Prostate gland (tissue), 2 donors: ENCODE measurements at regions not wholly inside any gene's neighbourhood (a gene's known extent, or its start where the extent isn't known, plus 50 kb on each side); places are given as distances from the start of the nearest gene placed in this dataset.
"Not testable (repeated sequence)": the region's sequence is repeated elsewhere in the genome, so short reads cannot be mapped to it uniquely, and the experiment has no call there.

Source experiments
- POLR2A ChIP-seq: fragments of 450-650 bp; IDR thresholded peaks from one replicate; pipeline ENCODE4 v1.6.1; 2016; ENCODE audit warnings: antibody characterized with exemption, mild to moderate bottlenecking
- POLR2AphosphoS5 ChIP-seq: sonication (generic); formaldehyde crosslinking; IDR thresholded peaks from one replicate; pipeline ENCODE4 v1.6.1; 2017; ENCODE audit warnings: antibody characterized with exemption
- TF ChIP-seq, protein P1 (sequence below), 4 experiments: fragments of 200-600 bp in 2 of 4; fragments of 450-650 bp in 2 of 4; sonication (generic) in 2 of 4; IDR thresholded peaks; 1 replicate in 3 of 4; 2 replicates in 1 of 4; pipeline ENCODE4 v1.5.1; 2016 to 2019; ENCODE audit warnings: antibody characterized with exemption in 4 of 4, mild to moderate bottlenecking in 2 of 4, moderate library complexity in 2 of 4

DNA sequence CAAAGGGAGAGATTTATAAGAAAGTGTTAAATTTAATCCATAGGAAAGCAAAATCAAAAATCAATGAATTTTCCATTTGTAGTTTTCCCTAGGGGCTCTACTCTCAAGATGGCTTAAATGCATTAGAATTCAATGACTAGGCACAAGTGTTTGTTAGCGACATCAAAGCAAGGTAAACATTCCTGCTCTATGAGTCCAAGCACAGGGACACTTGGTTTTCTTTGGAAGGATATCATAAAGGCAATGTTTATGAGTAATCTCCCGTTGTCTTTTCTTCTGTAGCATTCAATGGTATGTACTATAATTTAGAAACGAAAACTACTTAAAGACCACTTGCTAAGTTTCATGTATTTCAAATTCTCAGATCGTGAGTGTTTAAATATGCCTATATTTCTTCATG lies 54.8 kb upstream of the ZNF717 start:
- TF ChIP-seq POLR2A, POLR2AphosphoS5: not testable (repeated sequence)
- TF ChIP-seq, protein P1, sequence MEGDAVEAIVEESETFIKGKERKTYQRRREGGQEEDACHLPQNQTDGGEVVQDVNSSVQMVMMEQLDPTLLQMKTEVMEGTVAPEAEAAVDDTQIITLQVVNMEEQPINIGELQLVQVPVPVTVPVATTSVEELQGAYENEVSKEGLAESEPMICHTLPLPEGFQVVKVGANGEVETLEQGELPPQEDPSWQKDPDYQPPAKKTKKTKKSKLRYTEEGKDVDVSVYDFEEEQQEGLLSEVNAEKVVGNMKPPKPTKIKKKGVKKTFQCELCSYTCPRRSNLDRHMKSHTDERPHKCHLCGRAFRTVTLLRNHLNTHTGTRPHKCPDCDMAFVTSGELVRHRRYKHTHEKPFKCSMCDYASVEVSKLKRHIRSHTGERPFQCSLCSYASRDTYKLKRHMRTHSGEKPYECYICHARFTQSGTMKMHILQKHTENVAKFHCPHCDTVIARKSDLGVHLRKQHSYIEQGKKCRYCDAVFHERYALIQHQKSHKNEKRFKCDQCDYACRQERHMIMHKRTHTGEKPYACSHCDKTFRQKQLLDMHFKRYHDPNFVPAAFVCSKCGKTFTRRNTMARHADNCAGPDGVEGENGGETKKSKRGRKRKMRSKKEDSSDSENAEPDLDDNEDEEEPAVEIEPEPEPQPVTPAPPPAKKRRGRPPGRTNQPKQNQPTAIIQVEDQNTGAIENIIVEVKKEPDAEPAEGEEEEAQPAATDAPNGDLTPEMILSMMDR (IDR thresholded peaks at IDR 0.05), result not testable (repeated sequence)
